ENCODE measurements at regions not wholly inside any gene's neighbourhood (a gene's known extent, or its start where the extent isn't known, plus 50 kb on each side); places are given as distances from the start of the nearest gene placed in this dataset.

- no peak for TF ChIP-seq POLR2A (IDR thresholded peaks at IDR 0.05; ENCODE audit: low read length)
- no peak for TF ChIP-seq GATA1 (IDR thresholded peaks at IDR 0.05; ENCODE audit: low read depth, low read length)
Observed at GRCh38 chr7:54944179-54944578, 74.6 kb upstream of the EGFR start.
